HG02938 (cell line): ENCODE measurements at regions not wholly inside any gene's neighbourhood (a gene's known extent, or its start where the extent isn't known, plus 50 kb on each side); places are given as distances from the start of the nearest gene placed in this dataset.
"Not testable (repeated sequence)": the region's sequence is repeated elsewhere in the genome, so short reads cannot be mapped to it uniquely, and the experiment has no call there.

Source experiments
- ATAC-seq: cut with Tn5 transposase; IDR thresholded peaks from one replicate; pipeline ENCODE4 v1.9.1; 2021; ENCODE audit warnings: mild to moderate bottlenecking, moderate library complexity; ENCODE audit not compliant: unreplicated experiment

DNA sequence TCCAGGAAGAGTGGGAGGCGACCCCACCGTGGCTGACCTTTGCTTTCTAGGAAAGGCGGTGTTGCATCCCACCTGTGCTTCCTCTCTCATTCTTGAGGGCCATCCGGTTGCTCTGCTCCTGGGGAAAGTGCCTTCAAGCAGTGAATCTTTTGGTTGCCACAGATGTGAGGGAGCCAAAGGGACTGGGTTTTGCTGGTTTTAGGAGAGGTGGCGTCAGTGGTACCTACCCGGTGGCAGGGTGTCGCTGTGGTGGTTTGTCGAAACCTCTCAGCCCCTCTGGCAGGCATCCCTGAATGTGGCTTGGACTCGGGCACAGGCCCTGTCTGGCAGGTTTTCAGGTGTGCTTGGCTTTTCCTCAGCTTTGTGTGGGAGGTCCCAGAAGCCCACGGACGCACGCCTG is 611.5 kb downstream of the KCNJ18 start:
- ATAC-seq, result no peak

DNA sequence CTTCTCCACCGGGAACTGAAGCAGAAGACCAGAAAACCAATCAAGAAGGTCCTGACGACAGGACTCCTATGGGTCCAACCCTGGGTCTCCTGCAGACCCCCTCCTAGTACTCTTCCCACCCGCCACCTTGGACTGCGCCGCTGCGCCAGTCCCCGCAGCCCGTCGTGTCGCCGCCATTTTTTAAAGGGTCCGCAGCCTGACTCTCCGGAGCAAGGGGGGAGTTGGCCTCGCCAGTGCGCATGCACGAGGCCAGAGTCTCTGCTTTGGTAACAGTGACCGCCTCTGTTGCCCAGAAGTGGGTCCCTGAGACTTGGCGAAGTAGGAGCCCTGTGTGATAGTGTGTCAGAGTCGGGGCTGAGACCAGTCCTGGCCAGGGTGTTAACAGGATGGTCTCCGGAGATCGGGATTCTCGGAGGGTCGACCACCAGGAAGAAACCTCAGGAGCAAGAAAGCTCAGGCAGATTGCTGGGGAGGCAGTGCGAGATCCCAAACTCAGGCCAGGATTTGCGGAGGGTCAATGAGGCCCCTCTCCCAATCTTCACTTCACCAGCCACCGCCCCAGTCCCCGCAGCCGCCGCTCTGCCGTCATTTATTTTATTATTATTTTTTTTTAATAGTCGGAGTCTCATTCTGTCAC is 612.5 kb downstream of the KCNJ18 start:
- ATAC-seq, result no peak

DNA sequence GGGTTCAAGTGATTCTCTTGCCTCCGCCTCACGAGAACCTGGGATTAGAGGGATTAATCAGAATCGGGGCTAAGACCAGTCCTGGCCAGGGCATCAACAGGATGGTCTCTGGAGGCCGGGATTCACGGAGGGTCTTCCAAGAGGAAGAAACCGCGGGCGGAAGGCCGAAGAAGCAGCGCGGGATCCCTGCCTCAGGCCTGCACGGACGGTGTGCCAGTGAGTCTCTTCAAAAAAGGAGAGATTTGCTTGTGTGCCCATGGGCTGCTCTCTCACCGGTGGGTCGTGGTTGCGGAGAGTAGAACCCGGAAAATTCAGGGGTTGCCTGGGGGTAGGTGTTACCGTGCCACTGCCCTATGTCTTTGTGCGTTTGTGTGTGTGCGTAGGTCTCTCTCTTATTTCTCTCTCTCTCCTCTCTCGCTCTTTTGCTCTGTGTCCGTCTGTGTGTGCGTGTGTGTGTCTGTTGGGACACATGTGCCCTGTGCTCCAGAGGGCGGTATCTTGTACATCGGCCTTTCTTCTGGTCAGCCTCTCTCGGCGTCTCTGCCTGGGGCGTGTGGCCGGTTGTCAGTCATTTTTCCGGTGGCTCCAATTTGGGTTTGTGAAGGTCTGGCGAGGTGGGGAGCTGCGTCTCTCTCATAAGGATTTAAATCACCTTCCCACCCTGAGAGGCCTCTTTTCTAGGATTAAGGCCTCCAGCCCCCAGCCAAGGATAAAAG is 613.2 kb downstream of the KCNJ18 start:
- ATAC-seq, result no peak

DNA sequence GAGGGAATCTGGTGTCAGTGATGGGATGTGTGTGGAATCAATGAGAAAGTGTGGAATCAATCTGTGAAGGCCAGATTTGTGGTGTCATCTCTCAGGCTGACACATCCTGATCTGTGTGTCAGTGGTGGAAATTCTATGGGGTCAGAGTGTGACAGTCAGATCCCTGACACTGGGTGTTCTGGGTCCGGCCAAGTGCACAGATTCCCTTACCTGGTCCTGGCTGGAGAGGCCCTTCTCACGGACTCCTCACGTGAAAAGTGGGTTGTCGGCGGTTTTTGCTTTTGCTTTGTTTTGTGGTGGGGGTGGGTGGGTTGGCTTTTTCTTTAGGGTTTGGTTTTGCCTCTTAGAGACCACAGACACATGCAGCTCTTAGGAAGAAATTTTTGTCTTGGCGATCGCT is 618.0 kb downstream of the KCNJ18 start:
- not testable (repeated sequence) for ATAC-seq

DNA sequence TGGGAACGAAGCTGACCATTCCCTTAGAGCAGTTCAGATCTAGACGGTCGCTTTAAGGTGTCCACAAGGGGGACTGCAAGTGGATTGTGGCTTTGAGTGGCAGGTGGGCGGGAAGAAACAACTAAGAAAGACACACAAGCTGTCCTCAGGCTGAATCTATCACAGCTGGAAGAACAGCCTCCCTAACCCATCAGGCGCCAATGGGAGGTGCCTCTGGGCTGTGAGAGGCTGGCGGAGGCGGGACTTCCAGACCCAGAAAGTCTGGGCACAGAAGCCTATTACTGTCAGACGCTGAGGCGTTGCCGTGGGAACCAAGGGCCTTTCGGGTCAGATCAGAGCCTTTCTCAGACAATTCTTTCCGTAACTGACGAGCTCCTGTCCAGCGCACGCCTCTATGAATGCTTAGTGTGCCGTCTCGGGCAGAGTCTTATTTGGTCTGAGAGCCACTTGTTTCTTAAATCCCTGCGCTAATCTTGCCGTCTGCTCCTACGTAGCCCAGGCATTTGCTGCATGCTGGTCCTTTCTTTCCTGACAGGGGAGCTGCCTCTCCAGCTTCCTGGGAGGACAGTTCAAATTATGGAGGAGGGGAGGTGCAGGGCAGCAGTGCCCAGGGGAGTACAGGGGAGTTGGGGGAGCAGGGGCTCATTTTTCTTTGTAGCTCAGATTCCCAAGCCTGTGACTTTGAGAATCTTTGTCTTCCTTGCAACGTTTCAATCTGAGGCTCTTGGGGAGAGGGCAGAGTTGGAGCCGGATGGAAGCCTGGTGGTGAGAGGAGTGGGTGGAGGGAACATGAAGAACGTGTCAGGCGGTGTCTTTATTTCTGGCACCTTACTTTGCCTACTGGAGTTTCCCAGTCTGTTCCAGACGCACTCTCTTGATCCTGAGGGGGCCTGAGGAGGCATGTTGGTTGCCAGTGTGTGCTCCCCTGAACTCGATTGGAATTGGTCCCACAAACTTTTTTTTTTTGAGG is 618.7 kb downstream of the KCNJ18 start:
- no peak for ATAC-seq

DNA sequence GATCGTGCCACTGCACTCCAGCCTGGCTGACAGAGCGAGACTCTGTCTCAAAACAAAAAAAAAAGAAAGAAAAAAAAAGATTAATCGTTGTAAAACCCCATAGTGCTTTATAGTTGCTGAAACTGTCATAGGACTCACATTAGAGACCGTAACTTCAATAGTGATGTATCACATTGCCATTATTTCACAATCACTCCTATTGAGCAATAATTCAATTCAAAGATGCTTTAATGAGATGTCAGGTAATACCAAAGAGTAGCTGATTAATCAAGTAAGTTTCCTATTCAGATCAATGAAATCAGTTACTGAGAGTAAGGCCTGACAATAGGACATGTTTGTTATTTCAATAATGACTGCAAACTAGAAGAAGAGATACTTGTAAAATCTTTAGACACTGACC is 628.7 kb downstream of the KCNJ18 start:
- not testable (repeated sequence) for ATAC-seq

DNA sequence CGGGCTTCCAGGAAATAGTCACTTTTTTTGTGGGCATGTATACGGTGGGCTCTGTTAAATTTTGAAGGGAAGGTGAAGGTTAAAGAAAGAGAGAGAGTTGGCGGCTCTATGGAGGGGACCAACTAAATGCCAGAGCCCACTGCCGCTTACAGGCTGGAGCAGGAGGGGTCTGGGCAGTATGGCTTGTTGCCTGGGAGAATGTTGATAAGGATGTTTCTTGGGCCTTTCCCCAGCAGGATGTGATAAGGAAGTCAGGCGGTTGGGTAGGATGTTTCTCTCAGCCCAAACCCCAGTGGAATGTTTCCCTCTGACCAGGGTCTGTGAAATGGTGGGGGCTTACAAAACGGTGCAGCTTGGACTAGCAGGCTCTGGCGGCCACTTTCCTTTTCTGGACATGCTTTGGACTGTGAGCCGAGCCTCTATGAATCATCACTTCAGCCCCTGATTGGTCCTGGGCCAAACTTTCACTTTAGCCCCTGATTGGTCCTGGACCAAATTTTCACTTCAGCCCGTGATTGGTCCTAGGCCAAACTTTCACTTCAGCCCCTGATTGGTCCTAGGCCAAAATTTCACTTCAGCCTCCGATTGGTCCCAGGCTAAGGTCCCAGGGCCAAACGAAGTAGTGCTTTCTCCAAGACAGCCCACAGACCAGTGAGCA is 630.7 kb downstream of the KCNJ18 start:
- not testable (repeated sequence) for ATAC-seq

DNA sequence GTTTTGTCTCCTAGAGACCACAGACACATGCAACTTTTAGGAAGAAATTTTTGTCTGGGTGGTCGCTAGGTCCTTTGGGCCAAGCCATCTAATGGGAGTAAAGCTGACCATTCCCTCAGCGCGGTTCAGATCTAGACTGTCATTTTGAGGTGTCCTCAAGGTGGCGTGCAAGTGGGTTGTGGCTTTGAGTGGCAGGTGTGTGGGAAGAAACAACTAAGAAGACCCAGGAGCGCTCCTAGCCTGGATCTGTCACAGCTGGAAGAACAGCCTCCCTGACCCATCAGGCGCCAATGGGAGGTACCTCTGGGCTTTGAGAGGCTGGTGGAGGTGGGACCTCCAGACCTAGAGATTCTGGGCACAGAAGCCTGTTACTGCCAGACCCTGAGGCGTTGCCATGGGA is 645.1 kb downstream of the KCNJ18 start:
- ATAC-seq, result no peak

DNA sequence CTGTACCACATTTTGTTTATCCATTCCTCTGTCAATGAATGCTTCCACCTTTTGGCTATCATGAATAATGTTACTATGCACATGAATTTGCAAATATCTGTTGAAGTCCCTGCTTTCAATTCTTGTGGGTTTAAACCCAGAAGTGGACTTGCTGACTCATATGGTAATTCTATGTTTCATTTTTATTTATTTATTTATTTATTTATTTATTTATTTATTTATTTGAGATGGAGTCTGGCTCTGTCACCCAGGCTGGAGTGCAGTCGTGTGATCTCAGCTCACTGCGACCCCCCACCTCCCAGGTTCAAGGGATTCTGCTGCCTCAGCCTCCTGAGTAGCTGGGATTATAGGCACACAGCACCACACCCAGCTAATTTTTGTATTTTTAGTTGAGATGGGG is 664.3 kb downstream of the KCNJ18 start:
- ATAC-seq, result not testable (repeated sequence)

DNA sequence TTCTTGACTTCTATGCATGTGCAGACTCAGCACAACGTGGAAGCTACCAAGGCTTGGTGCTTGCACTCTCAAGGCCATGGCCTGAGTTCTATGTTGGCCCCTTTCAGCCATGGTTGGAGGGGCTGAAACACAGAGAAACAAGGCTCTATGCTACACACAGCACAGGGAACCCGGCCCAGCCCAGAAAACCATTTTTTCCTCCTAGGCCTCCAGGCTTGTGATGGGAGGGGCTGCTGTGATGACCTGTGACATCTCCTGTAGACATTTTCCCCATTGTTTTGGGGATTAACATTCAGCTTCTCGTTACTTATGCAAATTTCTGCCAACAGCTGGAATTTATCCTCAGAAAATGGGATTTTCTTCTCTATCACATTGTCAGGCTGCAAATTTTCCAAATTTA is 678.7 kb downstream of the KCNJ18 start:
- not testable (repeated sequence) for ATAC-seq

DNA sequence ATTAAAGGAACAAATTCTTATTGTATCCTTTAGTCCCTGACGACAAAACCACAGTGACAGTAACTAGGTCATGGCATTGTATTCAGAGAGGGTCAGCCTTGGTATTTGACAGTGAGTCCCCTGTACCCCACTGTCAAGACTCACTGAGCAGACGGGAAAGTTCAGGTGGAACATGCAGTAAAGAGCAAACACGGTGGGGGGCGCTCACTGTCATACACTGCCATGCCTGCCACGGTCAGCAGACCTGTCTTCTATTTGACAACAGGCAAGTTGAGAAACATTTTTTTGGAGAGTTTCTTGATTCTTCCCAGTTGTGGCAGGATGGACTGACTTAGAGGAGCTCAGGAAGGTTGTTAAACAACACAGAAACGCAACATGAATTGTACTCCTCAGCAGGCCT is 681.6 kb downstream of the KCNJ18 start:
- ATAC-seq, result no peak

DNA sequence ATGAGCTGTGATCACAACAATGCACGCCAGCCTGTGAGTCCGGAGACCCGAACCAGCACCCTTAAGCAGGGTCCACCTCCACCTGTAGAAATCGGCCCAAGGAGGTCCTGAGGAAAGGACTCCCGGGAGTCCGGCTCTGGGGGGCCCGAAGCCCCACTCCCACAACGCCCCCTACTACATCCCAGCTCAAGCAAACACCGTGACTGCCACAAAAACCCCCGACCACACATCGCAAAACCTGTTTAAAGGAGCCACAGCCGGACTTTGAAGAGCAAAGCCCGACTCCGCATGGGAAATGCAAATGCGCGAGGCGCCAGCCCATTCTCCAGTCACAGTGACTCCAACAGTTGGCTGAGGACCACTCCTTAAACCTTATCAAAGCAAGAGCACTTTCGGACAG is 682.4 kb downstream of the KCNJ18 start:
- ATAC-seq, result no peak

DNA sequence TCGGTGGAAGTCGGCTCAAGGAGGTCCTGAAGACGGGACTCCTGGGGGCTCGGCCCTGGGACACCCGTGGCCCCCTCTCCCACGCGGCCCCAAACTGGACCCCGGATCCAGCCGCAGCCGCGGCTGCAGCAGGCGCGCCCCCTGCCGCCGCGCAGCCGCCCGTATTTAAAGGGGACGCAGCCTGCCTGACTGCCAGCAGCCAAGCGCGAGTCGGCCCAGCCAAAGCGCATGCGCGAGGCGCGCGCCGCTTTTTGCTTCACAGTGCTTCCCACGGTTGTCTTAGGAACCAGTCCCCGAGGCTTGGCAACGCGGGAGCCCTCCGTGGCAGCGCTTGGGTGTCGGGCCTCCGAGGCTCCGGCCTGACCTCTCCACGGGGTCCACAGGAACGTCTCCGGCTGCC is 684.4 kb downstream of the KCNJ18 start:
- not testable (repeated sequence) for ATAC-seq

DNA sequence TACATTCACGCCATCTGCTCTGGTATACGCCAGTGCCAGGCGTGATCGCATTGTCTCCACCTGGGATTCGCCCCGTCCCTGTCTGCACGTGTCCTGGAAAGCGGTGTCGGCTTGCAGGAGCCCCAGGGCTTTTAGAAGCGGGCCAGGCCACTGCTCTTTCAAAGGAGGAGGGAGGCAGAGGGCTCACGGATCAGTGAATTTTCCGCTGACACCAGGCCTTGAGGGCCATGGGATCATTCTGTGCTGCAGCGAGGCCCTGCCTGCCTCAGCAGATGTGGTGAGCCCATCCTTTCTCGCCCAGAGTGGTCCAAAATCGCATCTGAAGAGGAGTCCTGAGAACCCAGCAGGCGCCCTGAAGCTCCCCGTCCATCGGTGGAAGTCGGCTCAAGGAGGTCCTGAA is 686.4 kb downstream of the KCNJ18 start:
- ATAC-seq, result not testable (repeated sequence)

DNA sequence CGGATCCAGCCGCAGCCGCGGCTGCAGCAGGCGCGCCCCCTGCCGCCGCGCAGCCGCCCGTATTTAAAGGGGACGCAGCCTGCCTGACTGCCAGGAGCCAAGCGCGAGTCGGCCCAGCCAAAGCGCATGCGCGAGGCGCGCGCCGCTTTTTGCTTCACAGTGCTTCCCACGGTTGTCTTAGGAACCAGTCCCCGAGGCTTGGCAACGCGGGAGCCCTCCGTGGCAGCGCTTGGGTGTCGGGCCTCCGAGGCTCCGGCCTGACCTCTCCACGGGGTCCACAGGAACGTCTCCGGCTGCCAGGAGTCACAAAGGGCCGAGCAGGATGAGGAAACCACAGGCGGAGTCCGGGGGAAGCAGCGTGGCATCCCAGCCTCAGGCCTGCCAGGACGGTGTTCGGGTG is 689.3 kb downstream of the KCNJ18 start:
- ATAC-seq, result not testable (repeated sequence)

DNA sequence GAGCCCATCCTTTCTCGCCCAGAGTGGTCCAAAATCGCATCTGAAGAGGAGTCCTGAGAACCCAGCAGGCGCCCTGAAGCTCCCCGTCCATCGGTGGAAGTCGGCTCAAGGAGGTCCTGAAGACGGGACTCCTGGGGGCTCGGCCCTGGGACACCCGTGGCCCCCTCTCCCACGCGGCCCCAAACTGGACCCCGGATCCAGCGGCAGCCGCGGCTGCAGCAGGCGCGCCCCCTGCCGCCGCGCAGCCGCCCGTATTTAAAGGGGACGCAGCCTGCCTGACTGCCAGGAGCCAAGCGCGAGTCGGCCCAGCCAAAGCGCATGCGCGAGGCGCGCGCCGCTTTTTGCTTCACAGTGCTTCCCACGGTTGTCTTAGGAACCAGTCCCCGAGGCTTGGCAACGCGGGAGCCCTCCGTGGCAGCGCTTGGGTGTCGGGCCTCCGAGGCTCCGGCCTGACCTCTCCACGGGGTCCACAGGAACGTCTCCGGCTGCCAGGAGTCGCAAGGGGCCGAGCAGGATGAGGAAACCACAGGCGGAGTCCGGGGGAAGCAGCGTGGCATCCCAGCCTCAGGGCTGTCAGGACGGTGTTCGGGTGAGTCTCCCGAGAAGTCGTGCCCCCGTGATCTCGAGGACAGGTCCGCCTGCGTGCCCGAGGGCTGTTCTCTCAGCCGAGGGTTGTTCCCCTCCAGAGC is 691.6 kb downstream of the KCNJ18 start:
- not testable (repeated sequence) for ATAC-seq

DNA sequence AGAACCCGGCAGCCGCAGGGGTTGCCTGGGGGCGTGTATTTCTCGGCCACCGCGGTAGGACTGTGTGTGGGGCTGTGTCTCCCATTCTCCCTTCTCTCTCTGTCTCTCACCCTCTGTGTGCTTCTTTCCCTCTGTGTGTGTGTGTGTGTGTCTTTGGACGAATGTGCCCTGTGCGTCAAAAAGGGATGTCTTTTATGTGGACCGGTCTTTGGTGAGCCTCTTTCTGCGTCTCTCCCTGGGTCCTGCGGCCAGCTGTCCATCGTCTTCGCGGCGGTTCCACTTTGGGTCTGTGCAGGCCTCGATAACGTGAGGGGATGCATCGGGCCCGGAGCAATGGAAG is 692.1 kb downstream of the KCNJ18 start:
- not testable (repeated sequence) for ATAC-seq

DNA sequence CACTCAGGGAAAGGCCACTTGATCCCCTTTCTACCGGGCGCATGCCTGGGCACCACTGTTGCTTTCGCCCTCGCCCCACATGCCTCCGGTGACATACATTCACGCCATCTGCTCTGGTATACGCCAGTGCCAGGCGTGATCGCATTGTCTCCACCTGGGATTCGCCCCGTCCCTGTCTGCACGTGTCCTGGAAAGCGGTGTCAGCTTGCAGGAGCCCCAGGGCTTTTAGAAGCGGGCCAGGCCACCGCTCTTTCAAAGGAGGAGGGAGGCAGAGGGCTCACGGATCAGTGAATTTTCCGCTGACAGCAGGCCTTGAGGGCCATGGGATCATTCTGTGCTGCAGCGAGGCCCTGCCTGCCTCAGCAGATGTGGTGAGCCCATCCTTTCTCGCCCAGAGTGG is 706.1 kb downstream of the KCNJ18 start:
- ATAC-seq, result not testable (repeated sequence)

DNA sequence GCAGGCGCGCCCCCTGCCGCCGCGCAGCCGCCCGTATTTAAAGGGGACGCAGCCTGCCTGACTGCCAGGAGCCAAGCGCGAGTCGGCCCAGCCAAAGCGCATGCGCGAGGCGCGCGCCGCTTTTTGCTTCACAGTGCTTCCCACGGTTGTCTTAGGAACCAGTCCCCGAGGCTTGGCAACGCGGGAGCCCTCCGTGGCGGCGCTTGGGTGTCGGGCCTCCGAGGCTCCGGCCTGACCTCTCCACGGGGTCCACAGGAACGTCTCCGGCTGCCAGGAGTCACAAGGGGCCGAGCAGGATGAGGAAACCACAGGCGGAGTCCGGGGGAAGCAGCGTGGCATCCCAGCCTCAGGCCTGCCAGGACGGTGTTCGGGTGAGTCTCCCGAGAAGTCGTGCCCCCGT is 706.7 kb downstream of the KCNJ18 start:
- ATAC-seq, result not testable (repeated sequence)

DNA sequence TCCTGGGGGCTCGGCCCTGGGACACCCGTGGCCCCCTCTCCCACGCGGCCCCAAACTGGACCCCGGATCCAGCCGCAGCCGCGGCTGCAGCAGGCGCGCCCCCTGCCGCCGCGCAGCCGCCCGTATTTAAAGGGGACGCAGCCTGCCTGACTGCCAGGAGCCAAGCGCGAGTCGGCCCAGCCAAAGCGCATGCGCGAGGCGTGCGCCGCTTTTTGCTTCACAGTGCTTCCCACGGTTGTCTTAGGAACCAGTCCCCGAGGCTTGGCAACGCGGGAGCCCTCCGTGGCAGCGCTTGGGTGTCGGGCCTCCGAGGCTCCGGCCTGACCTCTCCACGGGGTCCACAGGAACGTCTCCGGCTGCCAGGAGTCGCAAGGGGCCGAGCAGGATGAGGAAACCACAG is 712.8 kb downstream of the KCNJ18 start:
- not testable (repeated sequence) for ATAC-seq
